OCI-LY1 (cell line): ENCODE measurements at regions not wholly inside any gene's neighbourhood (a gene's known extent, or its start where the extent isn't known, plus 50 kb on each side); places are given as distances from the start of the nearest gene placed in this dataset.

Source experiments
- CTCF ChIP-seq: fragments of 200-600 bp; sonication (generic), shearing (Covaris generic); IDR thresholded peaks from 2 replicates; pipeline ENCODE4 v1.5.1; 2017; ENCODE audit warnings: mild to moderate bottlenecking, antibody characterized with exemption, low read length, moderate library complexity, mixed read lengths
- EZH2 ChIP-seq: fragments of 200-600 bp; sonication (generic), shearing (Covaris generic); IDR thresholded peaks from 2 replicates; pipeline ENCODE4 v1.8.0; 2017; ENCODE audit warnings: borderline replicate concordance, mixed run types, mild to moderate bottlenecking, antibody characterized with exemption, low read length, moderate library complexity, mixed read lengths

DNA sequence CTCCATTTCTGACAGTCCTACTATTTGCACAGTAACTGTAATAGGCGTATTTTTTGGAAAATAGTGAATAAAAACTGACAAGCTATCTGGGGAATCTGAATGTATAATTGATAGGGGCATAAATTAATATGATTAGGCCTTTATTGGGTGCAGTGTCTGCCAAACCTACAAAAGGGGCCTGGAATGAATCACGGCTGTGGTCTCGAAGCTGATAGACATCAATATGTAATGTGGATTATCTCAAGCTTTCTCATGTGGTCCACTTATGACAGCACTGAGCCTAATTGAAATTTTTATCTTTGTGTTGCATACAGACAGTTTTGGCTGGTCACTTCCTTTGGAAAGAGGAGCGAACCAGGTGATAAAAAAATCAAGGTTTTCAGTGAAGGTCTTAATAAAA, 450.4 kb downstream of the GPATCH2 start:
- no peak for TF ChIP-seq CTCF
- no peak for TF ChIP-seq EZH2
